ENCODE measurements at regions not wholly inside any gene's neighbourhood (a gene's known extent, or its start where the extent isn't known, plus 50 kb on each side); places are given as distances from the start of the nearest gene placed in this dataset.
"Not testable (repeated sequence)": the region's sequence is repeated elsewhere in the genome, so short reads cannot be mapped to it uniquely, and the experiment has no call there.

DNA sequence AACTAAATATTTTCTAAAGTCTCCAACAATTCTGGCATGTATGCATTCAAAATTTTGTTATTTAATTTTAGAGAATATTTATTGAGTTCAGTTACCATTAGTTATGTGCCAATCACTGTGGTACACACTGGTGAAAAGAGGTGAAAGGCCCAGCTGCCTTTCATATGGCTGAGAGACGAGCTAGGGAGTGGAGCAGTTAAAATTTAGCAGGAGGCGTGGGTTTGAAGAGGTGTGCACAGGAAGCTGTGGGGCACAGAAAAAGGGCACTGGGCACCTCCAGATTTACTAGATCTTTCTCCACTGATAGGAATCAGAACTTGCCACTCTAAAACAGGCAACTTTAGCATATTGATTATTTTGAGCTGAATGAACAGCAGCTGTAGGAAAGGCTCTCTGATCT, 347.1 kb downstream of the CD83 start:
- DNase-seq, result no peak

DNA sequence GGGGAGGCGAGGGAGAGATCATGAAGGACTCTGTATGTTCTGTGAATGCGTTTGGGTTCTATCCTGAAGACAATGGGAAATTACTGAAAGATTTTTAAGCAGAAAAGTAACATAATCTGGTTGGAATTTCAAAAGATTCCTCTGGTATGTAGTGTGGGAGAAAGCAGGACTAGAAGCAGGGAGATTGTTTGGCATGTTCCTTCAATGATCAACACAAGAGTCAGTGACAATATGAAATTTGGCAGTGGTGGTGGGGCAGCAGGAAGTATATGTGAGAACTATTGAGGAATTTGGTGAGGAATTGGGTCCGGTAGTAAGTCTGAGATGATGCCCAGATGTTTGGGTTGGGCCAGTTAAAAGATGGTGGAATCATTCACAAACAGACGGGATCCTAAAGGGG, 348.7 kb downstream of the CD83 start:
- DNase-seq, result no peak

DNA sequence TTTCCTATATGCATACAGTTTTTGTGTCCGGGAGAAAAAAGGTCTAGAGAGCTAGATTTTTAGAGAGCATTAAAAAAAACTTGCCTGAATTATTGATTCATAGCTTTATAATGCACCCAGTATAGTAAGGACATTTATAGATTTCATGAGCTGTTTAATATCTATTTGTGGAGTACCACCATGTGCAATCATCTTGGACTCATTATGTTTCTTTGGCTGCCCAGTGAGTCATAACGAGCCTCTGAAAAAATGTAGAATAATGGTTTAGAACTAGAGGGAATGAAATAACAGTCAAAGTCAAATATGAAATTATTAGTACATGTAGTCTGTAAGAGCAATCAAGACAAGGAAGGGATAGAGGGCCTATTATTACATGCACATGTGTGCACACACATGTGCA, 350.0 kb downstream of the CD83 start:
- no peak for DNase-seq

DNA sequence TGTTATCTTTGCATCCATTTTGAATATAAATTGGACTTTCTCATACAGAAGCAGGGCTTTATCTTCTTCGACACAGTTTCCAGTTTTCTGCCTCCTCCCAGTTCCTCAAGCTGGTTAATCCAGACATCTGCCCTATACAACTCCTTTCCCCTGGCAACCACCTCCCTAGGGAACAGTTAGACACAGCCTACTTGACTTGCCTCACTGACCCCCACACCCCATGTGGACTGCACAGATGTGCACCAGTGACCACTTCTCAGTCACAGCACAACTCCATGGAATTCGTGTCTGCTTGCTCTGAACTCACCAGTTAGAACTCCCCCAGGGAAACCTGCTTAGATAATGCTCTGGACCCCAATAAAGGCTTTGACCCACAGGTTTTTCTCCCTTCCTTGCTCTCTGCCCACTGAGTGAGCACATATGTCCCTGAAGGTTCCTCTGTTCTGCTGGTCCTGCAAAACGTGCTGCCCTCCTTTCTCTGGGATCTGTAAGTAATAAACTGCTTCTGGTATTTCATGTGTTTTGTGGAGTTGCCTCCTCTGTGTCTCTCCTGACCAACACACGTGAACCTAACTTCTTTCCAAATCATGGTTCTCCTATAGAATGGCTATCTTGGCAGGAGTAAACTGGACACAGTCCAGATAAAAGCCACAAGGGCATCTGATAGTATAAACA, 351.2 kb downstream of the CD83 start:
- no peak for DNase-seq

DNA sequence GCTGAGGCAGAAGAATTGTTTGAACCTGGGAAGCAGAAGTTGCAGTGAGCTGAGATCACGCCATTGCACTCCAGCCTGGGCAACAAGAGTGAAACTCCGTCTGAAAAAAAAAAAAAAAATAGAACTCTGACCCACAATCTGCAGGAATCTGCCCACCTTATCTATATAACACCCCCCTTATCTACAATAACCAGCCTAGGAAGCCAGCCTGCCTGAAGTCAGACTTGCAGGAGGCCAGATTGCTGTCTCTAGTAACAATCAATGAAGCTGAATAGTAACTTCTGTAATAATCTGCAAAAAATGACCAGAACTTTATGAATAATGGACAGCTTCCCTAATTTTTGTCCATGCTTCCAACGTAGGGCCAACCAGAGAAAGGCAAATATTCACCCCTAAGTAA, 352.5 kb downstream of the CD83 start:
- DNase-seq, result no peak

DNA sequence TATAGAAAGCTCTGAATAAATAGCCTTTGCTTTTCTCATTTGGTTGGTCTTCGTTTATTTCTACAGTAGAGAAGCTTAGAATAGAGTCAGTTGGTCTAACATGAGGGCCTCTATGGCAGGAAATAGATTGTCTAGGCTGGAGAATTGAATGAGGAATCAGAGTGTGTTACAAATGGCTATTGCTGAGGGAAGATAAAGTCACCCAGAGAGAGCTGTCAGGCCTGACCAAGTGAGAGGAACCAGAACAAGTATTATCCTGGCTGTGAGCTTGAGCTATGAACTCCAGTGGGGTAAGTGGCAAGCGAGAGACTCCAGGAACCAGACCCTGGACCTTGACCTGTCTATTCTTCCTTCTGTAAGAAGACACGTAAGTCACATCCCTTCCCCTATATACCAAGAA, 353.1 kb downstream of the CD83 start:
- DNase-seq, result no peak

DNA sequence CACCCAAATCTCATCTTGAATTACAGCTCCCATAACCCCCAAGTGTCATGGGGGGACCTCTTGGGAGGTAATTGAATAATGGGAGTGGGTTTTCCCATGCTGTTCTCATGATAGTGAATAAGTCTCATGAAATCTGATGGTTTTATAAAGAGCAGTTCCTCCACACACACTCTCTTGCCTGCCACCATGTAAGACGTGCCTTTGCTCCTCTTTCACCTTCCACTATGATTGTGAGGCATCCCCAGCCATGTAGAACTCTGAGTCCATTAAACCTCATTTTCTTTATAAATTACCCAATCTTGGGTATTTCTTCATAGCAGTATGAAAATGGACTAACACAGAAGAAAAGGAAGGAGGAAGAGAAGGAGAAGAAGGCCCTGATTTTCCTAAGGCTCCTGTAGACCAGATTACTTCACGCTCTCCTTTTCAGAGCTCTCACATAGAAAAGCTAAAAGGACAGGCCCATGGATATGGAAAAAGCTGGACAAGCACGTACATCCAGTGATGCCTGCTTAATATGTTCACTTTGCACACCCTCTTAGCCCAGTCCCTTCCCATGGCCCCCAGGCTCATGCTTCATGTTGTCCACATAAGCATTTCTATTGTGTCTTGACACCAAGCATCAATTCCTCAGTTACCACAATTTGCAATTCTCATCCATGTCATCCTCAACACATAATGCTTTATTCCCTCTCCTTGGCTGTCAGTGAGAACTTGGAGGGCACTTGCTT, 354.8 kb downstream of the CD83 start:
- DNase-seq, result no peak

DNA sequence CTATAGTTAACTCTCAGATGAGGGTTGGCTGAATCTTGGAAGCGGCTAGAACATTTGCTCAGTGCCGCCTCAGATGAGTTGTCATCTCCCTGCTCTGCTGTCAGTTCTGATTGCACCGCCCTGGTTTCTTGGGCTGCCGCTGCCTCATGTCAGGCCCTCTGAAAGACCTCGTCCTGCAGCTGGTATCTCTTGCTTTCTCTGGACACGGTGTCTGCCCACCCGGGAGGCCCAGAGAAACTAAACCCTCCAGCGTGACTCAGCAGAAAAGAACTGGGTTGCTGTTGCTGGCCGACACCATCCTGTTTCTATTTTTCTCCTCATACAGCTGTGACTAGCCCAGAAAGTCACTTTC, 355.4 kb downstream of the CD83 start:
- no peak for DNase-seq

DNA sequence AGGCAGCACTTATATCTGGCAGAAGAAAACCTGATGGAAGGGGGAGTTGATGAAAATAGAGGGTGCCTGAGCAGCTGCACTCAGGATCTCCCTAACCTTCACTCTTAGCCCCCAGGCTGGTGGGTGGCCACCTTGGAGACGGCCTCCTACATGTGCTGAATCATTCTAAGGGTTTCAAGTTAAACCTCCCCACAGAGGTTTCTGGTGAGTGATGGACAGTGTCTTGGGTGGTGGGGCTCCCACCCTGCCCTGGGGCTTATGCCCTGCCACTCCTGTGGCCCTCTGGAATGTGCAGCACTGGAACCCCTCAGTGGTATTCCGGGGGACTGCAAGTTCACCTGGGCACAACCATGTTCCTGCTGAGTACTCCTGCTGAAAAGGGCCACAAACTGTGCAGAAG, 357.2 kb downstream of the CD83 start:
- DNase-seq, result no peak

DNA sequence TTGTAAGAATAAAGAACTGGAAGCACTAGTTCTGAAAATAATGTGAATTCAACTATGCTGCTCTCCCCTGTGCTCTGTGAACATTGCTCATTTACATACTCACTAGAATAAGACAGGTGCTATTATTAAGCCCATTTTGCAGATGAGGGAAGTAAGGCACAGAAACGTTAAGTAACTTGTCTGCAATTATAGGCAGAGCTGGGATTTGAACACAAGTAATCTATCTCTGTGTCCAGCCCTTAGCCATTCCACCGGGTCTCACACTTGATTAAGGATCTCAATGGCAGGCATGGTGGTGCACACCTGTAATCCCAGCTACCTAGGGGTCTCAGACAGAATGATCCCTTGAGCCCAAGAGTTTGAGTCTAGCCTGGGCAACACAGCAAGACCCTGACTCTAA, 357.7 kb downstream of the CD83 start:
- DNase-seq, result no peak

DNA sequence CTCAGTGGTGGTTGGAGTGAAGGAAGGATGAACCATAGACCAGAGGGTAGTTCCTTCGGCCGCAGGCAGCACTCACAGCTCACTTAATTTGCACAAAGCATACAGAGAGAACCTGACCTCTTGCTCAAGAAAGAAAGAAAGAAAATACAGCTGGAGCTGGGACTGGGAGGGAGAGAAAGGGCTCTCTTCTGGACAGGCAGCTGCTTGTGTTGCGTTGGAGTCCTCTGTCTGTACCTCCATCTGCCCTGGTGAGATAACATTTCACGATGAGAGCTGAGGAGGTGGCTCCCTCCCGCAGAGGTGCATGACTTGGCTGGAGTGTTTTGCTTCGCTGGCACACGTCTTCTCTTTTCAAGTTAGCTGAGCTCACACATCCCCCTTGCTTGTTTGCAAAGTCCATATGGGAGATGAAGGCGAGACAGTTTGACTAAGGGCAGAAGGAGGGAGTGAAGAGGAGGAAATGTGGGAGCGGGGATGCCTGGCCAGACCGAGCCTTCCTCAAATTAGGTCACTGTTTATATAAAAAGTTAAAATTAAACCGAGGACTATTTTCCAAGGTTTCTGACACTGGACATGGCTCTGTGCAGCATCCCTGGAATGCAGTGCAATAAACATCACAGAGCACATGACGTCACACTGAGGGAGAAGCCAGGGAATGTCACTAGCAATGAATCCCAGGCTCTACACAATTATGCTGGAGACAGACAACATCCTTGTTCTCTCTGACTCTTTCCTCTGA, 359.4 kb downstream of the CD83 start:
- peak; percentile 92 for DNase-seq

DNA sequence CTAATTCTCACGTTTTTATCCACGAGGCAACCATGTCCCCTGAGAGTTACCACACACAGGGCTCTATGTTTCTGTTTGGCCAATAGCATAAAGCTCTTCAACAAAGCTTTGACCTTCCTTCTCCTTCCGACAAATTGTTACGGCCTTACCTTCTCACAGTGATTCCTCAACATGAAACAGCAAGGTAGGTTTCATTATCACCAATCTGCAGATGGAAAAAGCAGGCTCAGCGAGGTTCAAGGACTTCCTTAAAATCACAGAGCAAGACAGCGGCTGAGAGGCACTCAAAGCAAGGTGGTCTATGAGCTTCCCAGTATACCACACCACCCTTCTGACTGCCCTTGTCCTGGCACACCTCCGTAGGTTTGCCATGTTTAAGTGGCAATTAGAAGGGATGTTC, 360.0 kb downstream of the CD83 start:
- DNase-seq, result no peak

DNA sequence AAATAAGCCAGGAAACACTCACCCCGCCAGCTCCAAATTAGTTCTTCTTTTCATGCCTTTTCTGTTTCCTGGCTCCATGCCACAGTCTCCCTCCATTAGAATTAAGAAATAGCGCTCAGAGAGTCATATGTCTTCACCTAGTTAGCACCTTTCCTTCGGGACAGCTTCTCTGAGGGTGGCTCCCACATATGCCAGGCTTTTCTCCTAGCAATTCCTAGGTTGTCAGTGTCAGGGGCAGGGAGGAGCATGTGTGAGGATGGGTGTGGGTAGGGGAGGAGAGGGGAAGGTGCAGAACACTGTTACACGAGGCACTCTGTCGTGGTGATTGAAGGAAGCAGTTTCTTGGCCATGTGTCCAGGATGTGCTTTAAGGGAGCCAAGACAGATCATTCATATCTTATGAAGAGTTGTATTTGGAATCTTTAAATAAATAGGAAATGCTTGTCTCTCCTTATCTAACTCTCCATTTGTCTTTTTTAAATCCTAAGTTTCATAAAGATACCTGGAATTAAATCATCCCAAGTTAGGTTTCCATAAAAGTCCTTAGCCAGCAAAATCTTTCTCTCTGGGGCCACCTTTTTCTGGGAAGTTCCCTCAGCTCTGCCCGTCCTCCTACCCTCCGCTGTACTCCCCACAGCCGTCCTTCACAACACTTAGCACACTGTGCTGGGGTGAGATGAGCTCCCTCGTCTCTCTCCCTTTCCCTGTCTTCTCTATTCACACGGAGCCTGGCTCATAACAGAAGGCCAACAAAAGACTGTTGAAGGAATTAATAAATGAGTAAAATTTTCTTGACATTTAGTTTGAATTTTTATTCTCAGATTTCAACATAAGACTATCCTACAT, 361.0 kb downstream of the CD83 start:
- peak; percentile 50 for DNase-seq

DNA sequence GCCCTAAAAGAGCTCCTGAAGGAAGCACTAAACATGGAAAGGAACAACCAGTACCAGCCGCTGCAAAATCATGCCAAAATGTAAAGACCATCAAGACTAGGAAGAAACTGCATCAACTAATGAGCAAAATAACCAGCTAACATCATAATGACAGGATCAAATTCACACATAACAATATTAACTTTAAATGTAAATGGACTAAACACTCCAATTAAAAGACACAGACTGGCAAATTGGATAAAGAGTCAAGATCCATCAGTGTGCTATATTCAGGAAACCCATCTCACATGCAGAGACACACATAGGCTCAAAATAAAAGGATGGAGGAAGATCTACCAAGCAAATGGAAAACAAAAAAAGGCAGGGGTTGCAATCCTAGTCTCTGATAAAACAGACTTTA, 364.4 kb downstream of the CD83 start:
- DNase-seq, result not testable (repeated sequence)

DNA sequence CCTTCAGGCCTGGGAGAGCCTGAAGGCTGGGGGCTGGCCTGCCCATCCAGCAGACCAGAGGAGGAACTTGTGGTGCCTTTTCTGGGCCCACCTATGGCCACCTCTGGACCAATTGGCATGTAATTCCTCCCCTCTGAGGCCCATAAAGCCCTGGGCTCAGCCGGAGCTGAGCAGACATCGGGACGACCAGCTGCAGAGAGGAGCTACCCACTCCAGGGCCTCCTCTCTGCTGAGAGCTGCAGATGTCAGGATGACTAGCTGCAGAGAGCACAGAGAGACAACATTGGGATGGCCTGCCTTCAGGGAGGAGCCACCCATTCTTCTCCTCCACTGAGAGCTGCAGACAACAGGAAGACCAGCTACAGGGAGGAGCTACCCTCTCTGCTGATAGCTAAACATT, 370.1 kb downstream of the CD83 start:
- no peak for DNase-seq

DNA sequence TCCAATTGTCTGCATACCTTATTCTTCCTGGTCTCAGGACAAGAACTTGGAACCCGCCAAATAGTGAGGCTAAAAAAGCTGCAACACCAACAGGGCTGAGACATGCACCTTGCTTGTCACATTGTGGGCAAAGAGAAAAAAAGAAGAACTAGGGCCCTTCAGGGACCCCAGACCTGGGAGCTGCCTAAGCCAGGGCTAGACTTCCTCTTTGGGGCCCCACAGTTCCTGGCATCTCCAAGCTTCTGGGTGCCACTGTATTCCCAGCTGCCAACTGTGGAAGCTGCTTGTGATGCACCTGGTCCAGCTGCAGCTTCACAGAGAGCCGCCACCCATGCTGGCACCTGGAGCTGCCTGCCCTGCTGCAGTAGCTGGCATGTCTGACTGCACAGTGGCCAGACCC, 370.6 kb downstream of the CD83 start:
- DNase-seq, result no peak

DNA sequence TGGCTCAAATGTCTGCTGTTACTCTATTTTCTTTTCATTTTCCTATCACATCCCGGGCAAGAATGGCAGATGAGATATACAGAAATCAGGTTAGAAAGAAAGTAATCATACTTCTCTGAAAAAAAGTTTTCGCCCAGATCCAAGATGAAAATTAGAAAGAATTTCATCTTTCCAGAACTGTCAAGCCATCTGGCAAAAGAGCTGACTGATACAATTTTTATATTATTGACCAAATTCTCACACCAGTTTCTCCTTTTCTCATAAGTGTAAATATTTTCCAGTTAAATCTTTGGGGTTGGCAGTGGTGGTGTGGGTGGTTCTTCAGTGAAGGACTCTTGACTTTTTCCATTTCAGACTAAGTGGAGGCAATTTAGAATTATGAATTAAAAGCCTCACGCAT, 371.9 kb downstream of the CD83 start:
- DNase-seq, result no peak

DNA sequence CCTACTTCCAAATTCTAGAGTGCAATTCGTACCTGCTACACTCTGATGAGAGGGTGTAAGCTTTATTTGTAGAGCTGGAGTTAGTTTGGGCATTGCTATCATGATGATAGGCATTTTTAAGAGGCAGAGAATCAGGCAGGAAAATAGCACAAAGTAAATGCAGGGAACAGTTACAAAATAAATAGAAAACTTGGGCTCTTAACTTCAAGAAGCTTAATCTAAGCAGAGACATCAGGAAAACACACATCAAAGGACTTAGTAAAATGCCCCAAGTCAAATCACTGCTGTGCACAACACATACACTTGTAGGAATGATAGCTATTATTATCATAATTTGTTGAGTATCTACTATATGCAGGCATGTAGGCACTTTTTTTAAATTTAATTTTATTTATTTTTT, 381.2 kb downstream of the CD83 start:
- DNase-seq, result no peak

DNA sequence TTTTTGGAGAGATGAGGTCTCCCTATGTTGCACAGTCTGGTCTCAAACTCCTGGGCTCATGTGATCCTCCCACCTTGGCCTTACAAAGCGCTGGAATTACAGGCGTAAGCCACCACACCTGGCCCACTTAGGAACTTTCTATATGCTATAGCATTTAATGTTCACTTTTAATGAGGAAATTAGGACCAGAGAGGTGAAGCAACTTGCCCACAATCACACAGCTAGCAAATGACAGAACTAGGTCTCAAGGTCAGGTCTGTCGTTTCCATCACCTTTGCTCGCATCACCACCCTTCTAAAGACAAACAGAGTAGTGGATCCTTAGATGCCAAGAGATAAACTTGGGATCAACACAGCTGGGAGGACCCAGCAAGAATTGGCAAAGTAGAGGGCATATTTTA, 381.7 kb downstream of the CD83 start:
- no peak for DNase-seq

DNA sequence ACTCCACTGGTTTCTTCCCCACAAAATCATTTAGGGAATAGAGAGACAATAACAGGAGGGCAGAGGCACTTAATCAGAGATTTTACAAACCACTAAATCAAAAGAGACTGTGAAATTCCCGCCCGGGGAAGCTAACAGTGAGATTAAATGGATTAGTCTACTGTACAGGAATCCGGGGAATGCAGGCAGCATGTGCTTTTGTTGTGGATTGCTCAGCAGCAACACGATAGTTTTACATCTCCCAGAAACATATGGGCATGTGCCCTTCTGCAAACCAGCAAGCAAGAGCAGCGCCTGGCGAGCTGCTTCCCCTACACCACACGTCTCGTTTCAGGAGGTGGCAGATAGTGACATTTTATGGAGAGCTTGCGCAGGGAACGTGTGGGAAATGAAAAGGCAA, 382.3 kb downstream of the CD83 start:
- peak; percentile 59 for DNase-seq

DNA sequence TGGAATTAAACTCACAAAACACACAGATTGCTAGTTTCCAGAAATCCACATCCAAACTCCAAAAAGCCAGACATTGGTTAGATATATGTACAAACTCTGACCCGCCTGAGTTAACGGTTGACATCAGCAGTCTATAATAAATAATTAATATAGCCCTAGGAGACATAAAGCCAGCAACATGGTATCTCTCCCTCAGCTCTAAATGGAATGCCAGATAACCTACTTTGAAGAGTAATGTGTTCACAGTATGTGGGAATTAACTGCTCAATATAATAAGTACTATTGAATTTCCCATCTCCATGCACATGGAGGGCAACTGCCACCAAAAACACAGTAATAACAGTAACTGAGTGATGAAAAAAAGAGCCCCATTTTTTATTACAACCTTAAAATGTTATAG, 383.2 kb downstream of the CD83 start:
- no peak for DNase-seq

DNA sequence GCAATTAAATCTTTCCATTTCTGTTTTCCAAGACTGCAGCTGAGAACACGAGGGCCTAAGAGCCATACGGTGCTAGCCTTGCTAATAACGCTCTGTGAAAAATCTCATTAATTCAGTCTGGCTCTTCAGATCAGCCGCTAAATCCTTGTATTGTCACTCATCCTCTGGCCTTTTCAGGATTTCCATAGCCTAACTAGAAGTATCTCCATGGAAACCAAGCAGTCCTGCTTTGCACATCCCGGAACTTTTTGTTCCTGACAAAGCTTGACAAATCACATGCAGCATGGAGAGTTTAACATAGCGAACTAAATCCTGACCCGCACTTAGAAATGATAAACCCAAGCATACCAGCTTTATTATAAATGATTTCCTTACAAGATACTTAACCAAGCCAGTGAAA, 383.7 kb downstream of the CD83 start:
- no peak for DNase-seq

DNA sequence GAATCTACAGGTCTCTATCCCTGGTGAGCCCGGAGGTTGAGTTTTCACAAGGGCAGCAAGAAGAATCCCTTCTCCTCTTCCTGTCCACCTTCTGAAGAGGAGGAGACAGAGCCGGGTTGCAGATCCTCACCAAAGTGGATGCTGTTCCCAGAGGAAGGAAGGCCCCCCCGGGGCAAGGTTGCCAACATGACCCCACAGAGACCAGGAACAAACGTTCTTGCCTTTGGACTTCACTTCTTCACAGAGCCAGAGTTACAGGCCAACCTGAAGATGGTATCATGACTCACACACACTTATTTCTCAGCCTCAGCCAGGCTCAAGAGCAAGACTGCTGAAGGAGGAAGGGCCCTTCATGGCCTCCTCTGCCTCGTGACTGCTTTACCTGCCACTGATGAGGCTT, 384.3 kb downstream of the CD83 start:
- DNase-seq, result no peak

DNA sequence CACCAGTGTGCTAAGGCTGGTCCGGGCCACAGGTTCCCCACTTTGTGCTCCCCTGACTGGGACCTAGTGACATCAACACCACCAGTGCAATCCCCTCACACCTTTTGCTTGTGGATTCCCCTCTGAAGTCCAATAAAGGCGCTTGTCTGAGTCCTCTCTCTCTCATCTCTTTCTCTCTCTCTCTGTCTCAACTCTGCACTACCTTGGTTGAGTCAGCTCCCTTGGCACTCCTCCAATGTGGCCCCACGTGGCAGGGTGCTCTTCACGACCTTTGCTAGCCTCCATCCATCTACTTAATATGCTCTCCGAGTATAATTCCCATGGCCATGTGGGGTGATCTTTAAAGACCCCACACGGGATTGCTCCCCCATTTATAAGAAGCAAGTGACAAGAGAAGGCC, 385.0 kb downstream of the CD83 start:
- no peak for DNase-seq

Measured in NCI-H2171 treated with DMSO at 0.1 percent for 48 hours (cell line).